HuH-7.5 (cell line): ENCODE measurements at regions not wholly inside any gene's neighbourhood (a gene's known extent, or its start where the extent isn't known, plus 50 kb on each side); places are given as distances from the start of the nearest gene placed in this dataset.
A peak's percentile ranks its signal among the peaks of the same experiment; 100 is the strongest.

Experiments used
- DNase-seq: peaks from one replicate; pipeline ENCODE4 v3.0.0; 2011; ENCODE audit warnings: low spot score

DNA sequence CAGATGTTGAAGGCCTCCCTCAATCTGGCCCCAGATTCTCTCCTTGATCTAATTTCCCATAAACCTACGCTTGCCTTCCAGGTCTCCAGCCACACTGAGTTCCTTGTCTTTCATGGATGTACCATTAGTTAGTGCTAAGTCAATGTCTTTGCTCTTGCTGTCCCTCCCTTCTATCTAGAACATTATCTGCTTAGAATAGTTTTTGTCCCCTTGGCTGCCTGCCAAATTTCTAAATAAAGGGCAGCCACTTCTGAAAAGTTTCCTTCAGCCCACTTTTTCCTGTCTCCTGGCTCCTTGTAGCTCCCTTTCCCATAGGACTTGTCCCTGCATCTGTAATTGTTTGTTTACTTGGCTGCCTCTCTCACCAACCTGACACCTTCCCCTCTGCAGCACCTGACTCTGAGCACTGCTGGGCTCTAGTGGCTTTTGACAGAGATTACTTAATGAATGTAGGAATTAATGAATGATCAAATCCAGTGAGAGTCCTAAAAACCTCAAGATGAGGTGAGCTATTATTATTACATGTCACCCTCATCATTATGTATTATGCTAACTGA is 58.3 kb downstream of the CXCL12 start:
- DNase-seq = no peak

GRCh38 chr10:44325596-44326307 is 59.1 kb downstream of the CXCL12 start:
- DNase-seq = no peak

GRCh38 chr10:44325157-44325556 is 59.7 kb downstream of the CXCL12 start:
- no peak for DNase-seq

- DNase-seq = no peak
These were observed 61.1 kb downstream of the CXCL12 start for GRCh38 chr10:44323838-44324237.

- no peak for DNase-seq
These were observed 62.8 kb downstream of the CXCL12 start for GRCh38 chr10:44322137-44322536.

DNA sequence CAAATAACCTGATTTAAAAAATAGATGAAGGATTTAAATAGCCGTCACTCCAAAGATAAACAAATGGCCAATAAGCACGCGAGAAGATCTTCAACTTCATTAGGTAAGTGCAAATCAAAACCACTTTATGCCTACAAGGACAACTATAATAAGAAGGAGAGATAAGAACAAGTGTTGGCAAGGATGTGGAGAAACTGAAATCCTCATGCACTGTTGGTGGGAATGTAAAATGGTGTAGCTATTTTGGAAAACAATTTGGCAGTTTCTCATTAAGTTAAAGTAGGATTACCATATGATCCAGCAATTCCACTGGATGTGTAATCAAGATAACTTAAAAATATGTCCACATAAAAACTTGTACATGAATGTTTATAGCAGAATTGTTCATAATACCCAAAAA is 64.1 kb downstream of the CXCL12 start:
- no peak for DNase-seq

GRCh38 chr10:44317856-44318255 is 67.0 kb downstream of the CXCL12 start:
- no peak for DNase-seq

DNA sequence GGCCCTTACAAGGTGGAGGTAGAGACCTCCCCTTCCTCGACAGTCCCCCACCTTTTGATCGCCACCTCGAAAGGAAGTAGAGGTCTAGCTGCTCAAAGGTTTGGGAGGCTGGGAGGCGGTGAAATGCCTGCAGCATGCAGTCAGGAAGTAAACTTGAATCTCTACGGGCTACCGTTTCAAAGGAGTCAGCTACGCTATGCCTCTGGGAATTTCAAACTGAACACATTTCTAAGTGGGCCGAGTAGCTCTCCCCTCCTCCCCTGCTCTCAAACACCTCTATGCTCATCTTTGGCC is 68.0 kb downstream of the CXCL12 start:
- DNase-seq = no peak

DNA sequence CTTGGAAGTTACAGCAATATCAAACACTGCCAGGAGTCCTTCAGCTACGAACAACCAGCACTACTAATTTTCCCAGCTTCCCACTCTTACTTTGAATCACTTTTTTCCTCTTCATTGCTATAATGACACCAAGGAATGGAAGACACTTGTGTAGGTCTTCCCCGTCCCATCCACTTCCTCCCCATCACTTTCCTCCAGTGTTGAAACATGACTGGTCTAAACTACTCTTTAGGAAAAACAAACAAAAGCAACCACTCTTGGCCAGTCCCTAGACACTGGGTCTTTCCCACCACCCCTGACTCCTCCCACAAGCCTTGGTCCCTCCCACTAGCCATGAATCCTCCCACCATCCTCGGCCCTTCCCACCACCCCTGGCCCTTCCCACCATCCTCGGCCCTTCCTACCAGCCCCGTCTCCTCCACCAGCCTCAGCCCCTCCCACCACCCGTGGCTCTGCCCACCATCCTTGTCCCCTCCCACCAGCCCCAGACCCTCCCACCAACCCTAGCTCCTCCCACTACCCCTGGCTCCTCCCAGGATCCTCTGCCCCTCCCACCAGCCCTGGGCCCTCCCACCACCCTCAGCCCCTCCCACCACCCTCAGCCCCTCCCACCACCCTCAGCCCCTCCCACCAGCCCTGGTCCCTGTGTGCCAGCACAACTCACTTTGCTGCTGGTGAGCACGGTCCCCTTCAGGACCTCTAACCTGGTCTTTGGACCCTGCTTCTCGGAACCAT is 68.5 kb downstream of the CXCL12 start:
- DNase-seq = no peak

- no peak for DNase-seq
These were observed 70.0 kb downstream of the CXCL12 start for GRCh38 chr10:44314802-44315460.

GRCh38 chr10:44313761-44314165 is 71.1 kb downstream of the CXCL12 start:
- DNase-seq = no peak

- no peak for DNase-seq
These were observed 72.5 kb downstream of the CXCL12 start for GRCh38 chr10:44312401-44312800.

GRCh38 chr10:44311563-44312051 is 73.3 kb downstream of the CXCL12 start:
- DNase-seq = no peak

- peak; percentile 55 for DNase-seq
These were observed 73.9 kb downstream of the CXCL12 start for GRCh38 chr10:44310762-44311562.

DNA sequence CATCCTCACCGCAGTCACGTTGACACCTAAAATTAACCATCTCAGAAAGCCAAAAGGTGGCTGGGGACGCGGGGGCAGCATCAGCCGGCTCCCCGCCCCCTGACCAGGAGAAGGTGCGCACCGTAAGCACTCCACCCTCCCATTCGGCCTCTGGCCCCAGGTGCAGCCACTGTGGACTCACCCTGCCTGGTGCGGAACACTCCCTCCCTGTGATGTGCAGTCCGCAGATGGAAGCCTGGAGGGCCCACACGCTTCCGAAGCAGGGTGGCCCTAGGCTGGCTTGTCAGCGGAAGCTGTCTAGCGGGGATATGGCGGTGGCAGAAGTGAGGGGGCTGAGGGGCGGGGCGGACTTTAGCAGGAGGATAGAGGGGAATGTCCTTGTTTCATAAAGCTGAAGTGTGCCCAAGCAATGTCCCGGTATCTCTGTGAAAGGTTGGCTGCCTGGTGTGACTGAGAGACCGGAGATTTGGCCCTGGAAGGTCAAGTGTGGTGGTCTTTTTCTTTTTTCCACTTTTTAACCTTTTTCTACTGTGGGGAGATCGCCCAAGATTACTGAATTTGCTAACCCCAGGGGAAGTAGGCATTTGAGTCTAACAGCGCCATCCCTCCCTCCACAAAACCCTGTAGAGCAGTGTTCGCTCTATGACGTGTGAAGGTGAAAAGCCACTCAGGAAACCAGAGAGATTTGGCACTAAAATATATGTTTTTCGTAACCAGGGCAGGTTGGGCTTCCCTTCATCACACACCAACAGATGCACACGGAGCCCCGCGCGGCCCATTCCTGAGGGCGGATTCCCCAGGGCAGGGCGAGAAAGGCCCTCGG is 74.7 kb downstream of the CXCL12 start:
- no peak for DNase-seq

- no peak for DNase-seq
These were observed 75.5 kb downstream of the CXCL12 start for GRCh38 chr10:44309361-44309760.

- no peak for DNase-seq
These were observed 76.0 kb downstream of the CXCL12 start for GRCh38 chr10:44308935-44309334.

DNA sequence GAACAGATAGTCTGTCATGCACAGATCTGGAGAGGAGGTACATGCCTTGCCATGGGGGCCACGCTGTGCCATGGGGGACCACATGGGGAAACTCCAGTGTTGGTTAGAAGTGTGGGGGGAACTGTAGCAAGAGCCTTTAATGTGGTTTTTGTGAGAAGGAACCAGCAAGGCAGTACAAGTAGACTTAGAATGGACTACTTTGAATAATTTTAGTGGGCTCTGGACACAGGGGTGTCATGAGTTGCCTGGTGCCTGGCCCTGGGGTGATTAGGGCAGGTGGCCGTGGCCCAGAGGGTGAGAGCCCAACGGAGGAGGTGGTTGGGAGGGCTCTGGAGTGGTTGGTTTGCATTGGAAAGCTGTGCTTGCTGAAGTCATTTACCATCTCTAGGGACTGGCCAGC is 77.2 kb downstream of the CXCL12 start:
- no peak for DNase-seq

DNA sequence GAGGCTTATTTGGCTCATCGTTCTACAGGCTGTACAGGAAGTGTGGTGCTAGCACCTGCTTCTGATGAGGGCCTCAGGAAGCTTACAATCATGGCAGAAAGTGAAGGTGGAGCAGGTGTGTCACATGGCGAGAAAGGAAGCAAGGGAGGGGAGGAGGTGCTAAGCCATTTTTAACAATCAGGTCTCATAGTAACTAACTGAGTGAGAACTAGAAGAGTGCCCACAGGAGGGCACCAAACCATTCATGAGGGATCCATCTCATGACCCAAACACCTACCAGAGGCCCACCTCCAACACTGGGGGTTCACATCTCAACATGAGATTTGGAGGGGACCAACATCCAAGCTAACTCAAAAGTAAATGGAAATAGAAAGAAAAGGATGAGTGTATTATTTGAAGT is 78.1 kb downstream of the CXCL12 start:
- no peak for DNase-seq

DNA sequence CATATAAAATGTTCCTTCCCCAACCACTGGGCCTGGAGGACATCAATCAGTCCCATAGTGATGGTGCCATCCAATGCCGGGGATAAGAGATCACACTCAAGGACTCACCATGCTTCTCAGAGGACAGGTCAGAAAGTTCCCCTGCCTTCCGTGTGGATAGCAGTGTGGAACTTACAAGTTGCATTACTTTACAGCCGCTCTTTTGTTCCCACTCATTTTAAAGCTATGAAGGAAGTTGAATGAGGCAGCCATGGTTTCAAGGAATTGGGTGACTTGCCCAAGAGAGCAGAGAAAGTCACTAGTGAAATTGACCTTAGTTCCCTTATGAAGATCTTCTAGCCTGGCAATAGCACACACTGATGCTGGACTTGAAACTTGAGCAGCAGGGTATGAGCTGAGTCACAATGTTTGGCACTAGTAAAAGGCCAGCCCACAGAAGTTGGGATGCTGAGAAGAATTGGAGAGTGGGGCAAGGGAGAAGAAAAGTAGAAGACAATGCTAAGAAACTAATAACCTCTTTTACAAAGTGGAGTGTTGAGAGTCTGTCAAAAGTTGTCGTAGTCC is 78.7 kb downstream of the CXCL12 start:
- DNase-seq = no peak
